ENCODE measurements at regions not wholly inside any gene's neighbourhood (a gene's known extent, or its start where the extent isn't known, plus 50 kb on each side); places are given as distances from the start of the nearest gene placed in this dataset.

DNA sequence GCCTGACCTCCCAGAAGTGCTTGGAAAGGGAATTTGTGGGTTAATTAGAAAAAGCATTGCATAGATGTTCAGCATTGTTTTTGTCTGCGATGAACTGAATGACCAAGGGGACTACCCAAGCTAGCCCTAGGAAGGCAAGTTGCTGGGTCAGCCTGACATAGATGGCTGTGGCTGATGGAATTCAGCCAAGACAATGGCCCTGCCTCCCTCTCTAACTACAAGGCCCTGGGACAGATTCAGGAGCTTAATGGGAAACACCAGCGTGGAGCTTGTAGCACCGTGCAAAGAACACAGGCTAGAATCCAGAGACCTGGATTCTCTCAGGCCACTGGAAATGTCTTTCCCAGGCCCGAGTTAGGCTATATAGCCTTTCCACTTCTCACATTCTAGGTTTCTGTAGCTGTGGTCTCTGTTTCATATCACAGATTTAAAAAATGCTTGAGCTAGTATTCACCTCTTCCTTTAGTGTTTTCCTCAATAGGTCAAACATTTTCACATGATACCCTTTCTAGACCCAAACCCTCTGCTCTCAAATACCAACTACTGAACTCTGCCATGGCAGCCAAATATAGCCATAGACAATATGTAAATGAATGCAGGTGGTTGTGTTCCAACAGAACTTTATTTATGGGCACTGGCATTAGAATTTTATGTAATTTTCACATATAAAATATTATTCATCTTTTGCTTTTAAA lies 294.3 kb upstream of the MEX3C start:
- TF ChIP-seq CTCF (IDR thresholded peaks at IDR 0.05; ENCODE audit: insufficient read depth, low read length) = no peak
- no peak for TF ChIP-seq POLR2AphosphoS5 (IDR thresholded peaks at IDR 0.05; ENCODE audit: low read depth)
- TF ChIP-seq REST (IDR thresholded peaks at IDR 0.05; ENCODE audit: insufficient replicate concordance, low read depth) = no peak

Measured in HL-60 (cell line).